ENCODE measurements at regions not wholly inside any gene's neighbourhood (a gene's known extent, or its start where the extent isn't known, plus 50 kb on each side); places are given as distances from the start of the nearest gene placed in this dataset.

DNA sequence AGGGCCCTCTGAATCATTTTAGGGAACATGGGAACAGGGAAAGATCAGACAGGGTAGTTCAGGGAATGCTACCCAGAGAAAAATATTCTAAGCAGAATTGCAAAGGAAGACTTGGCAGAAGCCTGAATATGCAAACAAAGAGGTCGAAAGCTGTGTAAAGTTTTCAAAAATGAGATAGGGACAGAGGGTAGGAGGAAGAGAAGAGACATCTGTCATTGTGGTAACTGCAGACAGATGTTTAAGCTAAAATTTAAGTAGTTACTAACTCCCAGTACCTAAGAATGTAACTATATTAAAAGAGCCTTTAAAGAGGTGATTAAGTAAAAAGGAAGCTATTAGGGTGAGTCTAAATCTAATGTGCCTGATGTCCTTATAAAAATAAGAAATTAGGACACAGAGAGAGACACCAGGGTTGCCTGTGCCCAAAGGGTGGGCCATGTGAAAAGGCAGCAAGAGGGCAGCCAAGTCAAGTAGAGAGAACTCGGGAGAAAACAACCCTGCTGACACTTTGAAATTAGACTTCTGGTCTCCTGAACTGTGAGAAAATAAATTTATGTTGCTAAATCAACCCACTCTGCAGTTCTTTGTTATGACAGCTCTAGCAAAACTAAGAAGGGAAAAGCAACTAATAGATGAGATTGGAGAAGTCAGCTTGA lies 1647.4 kb upstream of the C9orf72 start:
- Histone ChIP-seq H3K4me1 (ENCODE audit: low read length) (peaks cover 11% of the 10 kb centered on the region), H3K27ac (ENCODE audit: low read length) (no peak overlapping the region), H3K9ac (ENCODE audit: low read length) (no peak overlapping the region), H3K4me3 (ENCODE audit: low read length) (no peak overlapping the region), H3K27me3 (ENCODE audit: low read depth, low read length) (no peaks in the 10 kb centered on the region), H2AFZ (ENCODE audit: low read depth, low read length) (no peak overlapping the region), H4K20me1 (ENCODE audit: insufficient read depth, low read length) (no peaks in the 10 kb centered on the region), H3K36me3 (replicated peaks; ENCODE audit: low read depth, low read length) (no peaks in the 10 kb centered on the region), H3K9me3 (ENCODE audit: insufficient read depth, low read length) (no peaks in the 10 kb centered on the region), H3K4me2 (ENCODE audit: low read length) (no peak overlapping the region), H3K79me2 (ENCODE audit: low read length) (no peaks in the 10 kb centered on the region)
- TF ChIP-seq, protein P1, sequence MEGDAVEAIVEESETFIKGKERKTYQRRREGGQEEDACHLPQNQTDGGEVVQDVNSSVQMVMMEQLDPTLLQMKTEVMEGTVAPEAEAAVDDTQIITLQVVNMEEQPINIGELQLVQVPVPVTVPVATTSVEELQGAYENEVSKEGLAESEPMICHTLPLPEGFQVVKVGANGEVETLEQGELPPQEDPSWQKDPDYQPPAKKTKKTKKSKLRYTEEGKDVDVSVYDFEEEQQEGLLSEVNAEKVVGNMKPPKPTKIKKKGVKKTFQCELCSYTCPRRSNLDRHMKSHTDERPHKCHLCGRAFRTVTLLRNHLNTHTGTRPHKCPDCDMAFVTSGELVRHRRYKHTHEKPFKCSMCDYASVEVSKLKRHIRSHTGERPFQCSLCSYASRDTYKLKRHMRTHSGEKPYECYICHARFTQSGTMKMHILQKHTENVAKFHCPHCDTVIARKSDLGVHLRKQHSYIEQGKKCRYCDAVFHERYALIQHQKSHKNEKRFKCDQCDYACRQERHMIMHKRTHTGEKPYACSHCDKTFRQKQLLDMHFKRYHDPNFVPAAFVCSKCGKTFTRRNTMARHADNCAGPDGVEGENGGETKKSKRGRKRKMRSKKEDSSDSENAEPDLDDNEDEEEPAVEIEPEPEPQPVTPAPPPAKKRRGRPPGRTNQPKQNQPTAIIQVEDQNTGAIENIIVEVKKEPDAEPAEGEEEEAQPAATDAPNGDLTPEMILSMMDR (IDR thresholded peaks at IDR 0.05; ENCODE audit: low read depth, low read length) = peak; percentile 15; the same call in 1 of the 2 replicates
- no peak for TF ChIP-seq EZH2phosphoT487 (IDR thresholded peaks at IDR 0.05; ENCODE audit: low read depth)

DNA sequence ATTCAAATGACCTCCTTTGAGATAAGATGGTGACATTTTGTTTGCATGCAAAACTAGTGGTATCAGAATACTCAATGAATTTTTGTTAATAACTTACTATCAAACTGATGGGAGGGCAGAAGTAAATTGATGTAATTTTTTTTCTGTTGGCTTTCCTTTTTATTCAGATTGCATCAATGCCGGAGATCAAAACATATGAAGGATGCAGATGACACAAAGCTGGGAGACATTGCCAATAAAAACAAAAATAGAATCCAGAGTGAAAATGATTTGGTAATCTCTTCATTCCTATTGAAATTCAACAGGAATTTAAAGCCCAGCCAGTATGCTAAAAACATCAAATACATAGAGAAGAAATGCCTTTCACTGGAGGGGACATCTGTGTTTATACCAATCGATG lies 1655.3 kb upstream of the C9orf72 start:
- H3K27ac ChIP-seq (ENCODE audit: low read length) = no peak overlapping the region
- H3K27me3 ChIP-seq (ENCODE audit: low read depth, low read length) = no peaks in the 10 kb centered on the region
- no peak overlapping the region for H3K4me2 ChIP-seq (ENCODE audit: low read length)
- no peaks in the 10 kb centered on the region for H3K36me3 ChIP-seq (replicated peaks; ENCODE audit: low read depth, low read length)
- peaks cover 11% of the 10 kb centered on the region for H3K4me1 ChIP-seq (ENCODE audit: low read length)
- no peaks in the 10 kb centered on the region for H3K79me2 ChIP-seq (ENCODE audit: low read length)
- no peaks in the 10 kb centered on the region for H3K9me3 ChIP-seq (ENCODE audit: insufficient read depth, low read length)
- no peak overlapping the region for H2AFZ ChIP-seq (ENCODE audit: low read depth, low read length)
- no peak overlapping the region for H3K4me3 ChIP-seq (ENCODE audit: low read length)
- H4K20me1 ChIP-seq (ENCODE audit: insufficient read depth, low read length) = no peaks in the 10 kb centered on the region
- no peak for TF ChIP-seq EZH2phosphoT487 (IDR thresholded peaks at IDR 0.05; ENCODE audit: low read depth)
- TF ChIP-seq, protein P1 (IDR thresholded peaks at IDR 0.05; ENCODE audit: low read depth, low read length) = no peak
- no peak overlapping the region for H3K9ac ChIP-seq (ENCODE audit: low read length)

DNA sequence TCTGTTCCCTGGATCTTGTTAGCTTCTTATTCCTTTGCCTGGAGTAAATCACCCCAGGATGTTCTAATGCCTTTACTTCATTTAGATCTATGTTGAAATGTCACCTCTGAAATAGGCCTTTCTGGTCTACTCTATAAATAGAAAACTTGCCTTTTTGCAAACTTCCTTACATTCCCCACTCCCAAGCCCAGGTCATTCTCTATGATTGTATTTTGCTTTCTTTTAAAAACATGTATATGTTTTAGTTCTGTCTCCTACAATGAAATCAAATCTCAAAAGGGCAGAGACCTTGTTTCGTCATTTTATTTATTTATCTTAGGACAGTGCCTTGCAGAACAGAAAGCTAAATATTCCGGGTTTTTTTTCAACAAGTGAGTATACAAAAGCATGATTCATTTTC lies 1657.7 kb upstream of the C9orf72 start:
- H2AFZ ChIP-seq (ENCODE audit: low read depth, low read length) = no peak overlapping the region
- no peaks in the 10 kb centered on the region for H3K36me3 ChIP-seq (replicated peaks; ENCODE audit: low read depth, low read length)
- H3K27ac ChIP-seq (ENCODE audit: low read length) = no peak overlapping the region
- H3K4me1 ChIP-seq (ENCODE audit: low read length) = peaks cover 14% of the 10 kb centered on the region
- no peak overlapping the region for H3K4me2 ChIP-seq (ENCODE audit: low read length)
- no peaks in the 10 kb centered on the region for H4K20me1 ChIP-seq (ENCODE audit: insufficient read depth, low read length)
- TF ChIP-seq, protein P1 (IDR thresholded peaks at IDR 0.05; ENCODE audit: low read depth, low read length) = no peak
- no peak for TF ChIP-seq EZH2phosphoT487 (IDR thresholded peaks at IDR 0.05; ENCODE audit: low read depth)
- H3K27me3 ChIP-seq (ENCODE audit: low read depth, low read length) = no peaks in the 10 kb centered on the region
- H3K9me3 ChIP-seq (ENCODE audit: insufficient read depth, low read length) = no peaks in the 10 kb centered on the region
- H3K79me2 ChIP-seq (ENCODE audit: low read length) = no peaks in the 10 kb centered on the region
- H3K4me3 ChIP-seq (ENCODE audit: low read length) = no peak overlapping the region
- H3K9ac ChIP-seq (ENCODE audit: low read length) = no peak overlapping the region

DNA sequence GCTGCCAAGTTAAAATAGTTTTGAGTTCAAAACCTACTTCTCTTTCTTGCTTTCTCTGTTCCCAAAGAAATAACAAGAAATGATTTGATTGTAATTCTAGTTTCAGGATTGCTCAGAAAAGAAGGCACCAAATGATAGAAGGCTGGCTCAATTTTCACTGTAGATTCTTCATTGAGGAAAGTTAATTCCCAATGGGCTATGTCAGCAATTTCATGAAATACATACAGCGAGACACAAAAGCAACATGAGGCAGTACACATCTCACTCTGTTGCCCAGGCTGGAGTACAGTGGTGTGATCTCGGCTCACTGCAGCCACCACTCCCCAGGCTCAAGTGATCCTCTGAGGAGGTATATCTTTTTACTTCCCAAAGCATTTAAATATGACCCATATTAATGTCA lies 1659.9 kb upstream of the C9orf72 start:
- no peaks in the 10 kb centered on the region for H4K20me1 ChIP-seq (ENCODE audit: insufficient read depth, low read length)

More for the DNA sequence above, 1659.9 kb upstream of the C9orf72 start:
- Histone ChIP-seq H3K9me3 (ENCODE audit: insufficient read depth, low read length) (no peaks in the 10 kb centered on the region), H3K4me3 (ENCODE audit: low read length) (no peak overlapping the region), H3K79me2 (ENCODE audit: low read length) (no peaks in the 10 kb centered on the region), H2AFZ (ENCODE audit: low read depth, low read length) (no peak overlapping the region), H3K4me1 (ENCODE audit: low read length) (peaks cover 14% of the 10 kb centered on the region), H3K36me3 (replicated peaks; ENCODE audit: low read depth, low read length) (no peaks in the 10 kb centered on the region), H3K27me3 (ENCODE audit: low read depth, low read length) (no peaks in the 10 kb centered on the region), H3K9ac (ENCODE audit: low read length) (no peak overlapping the region), H3K4me2 (ENCODE audit: low read length) (peak overlapping the region; percentile 13; the same call in 1 of the 2 replicates), H3K27ac (ENCODE audit: low read length) (no peak overlapping the region)
- TF ChIP-seq EZH2phosphoT487 (IDR thresholded peaks at IDR 0.05; ENCODE audit: low read depth) = no peak
- TF ChIP-seq, protein P1 (IDR thresholded peaks at IDR 0.05; ENCODE audit: low read depth, low read length) = no peak
